HL-60 (cell line): ENCODE measurements at regions not wholly inside any gene's neighbourhood (a gene's known extent, or its start where the extent isn't known, plus 50 kb on each side); places are given as distances from the start of the nearest gene placed in this dataset.

Experiments
- GABPA ChIP-seq: IDR thresholded peaks from 2 replicates; pipeline ENCODE4 v1.6.1; 2012; ENCODE audit warnings: low read depth
- POLR2AphosphoS5 ChIP-seq: IDR thresholded peaks from 2 replicates; pipeline ENCODE4 v1.6.1; 2012; ENCODE audit warnings: low read depth
- SPI1 ChIP-seq: IDR thresholded peaks from 2 replicates; pipeline ENCODE4 v1.6.1; 2012; ENCODE audit warnings: low read depth, mild to moderate bottlenecking, borderline replicate concordance
- TF ChIP-seq, protein P1 (sequence below): IDR thresholded peaks from one replicate; pipeline ENCODE4 v1.5.1; 2011; ENCODE audit warnings: low read length, control low read depth, inconsistent platforms; ENCODE audit not compliant: insufficient read depth
- TF ChIP-seq, protein P2 (sequence below): IDR thresholded peaks from 2 replicates; pipeline ENCODE4 v1.6.1; 2012; ENCODE audit warnings: low read depth; ENCODE audit not compliant: insufficient replicate concordance

DNA sequence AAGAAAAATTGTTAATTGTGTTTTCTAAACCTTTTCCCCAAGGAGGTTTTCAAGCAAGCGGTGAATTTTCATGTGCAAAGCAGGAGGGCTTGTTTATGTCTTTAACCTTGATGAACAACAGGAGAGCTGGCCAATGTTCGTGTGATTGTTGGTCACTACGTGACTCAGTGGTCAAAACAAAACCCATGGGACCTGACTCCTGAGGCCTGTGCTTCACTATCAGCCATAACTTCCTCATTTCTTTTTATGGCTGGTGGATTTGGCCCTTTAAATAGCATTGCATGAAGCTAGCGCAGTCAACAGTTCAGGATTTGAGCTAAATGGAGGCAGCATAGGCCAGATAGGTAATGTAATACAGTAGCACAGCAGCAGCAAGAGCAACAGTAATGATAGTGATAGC lies 80.5 kb downstream of the MID1IP1 start:
- no peak for TF ChIP-seq GABPA
- TF ChIP-seq, protein P1, sequence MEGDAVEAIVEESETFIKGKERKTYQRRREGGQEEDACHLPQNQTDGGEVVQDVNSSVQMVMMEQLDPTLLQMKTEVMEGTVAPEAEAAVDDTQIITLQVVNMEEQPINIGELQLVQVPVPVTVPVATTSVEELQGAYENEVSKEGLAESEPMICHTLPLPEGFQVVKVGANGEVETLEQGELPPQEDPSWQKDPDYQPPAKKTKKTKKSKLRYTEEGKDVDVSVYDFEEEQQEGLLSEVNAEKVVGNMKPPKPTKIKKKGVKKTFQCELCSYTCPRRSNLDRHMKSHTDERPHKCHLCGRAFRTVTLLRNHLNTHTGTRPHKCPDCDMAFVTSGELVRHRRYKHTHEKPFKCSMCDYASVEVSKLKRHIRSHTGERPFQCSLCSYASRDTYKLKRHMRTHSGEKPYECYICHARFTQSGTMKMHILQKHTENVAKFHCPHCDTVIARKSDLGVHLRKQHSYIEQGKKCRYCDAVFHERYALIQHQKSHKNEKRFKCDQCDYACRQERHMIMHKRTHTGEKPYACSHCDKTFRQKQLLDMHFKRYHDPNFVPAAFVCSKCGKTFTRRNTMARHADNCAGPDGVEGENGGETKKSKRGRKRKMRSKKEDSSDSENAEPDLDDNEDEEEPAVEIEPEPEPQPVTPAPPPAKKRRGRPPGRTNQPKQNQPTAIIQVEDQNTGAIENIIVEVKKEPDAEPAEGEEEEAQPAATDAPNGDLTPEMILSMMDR: no peak
- no peak for TF ChIP-seq SPI1
- TF ChIP-seq, protein P2, sequence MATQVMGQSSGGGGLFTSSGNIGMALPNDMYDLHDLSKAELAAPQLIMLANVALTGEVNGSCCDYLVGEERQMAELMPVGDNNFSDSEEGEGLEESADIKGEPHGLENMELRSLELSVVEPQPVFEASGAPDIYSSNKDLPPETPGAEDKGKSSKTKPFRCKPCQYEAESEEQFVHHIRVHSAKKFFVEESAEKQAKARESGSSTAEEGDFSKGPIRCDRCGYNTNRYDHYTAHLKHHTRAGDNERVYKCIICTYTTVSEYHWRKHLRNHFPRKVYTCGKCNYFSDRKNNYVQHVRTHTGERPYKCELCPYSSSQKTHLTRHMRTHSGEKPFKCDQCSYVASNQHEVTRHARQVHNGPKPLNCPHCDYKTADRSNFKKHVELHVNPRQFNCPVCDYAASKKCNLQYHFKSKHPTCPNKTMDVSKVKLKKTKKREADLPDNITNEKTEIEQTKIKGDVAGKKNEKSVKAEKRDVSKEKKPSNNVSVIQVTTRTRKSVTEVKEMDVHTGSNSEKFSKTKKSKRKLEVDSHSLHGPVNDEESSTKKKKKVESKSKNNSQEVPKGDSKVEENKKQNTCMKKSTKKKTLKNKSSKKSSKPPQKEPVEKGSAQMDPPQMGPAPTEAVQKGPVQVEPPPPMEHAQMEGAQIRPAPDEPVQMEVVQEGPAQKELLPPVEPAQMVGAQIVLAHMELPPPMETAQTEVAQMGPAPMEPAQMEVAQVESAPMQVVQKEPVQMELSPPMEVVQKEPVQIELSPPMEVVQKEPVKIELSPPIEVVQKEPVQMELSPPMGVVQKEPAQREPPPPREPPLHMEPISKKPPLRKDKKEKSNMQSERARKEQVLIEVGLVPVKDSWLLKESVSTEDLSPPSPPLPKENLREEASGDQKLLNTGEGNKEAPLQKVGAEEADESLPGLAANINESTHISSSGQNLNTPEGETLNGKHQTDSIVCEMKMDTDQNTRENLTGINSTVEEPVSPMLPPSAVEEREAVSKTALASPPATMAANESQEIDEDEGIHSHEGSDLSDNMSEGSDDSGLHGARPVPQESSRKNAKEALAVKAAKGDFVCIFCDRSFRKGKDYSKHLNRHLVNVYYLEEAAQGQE: no peak
- no peak for TF ChIP-seq POLR2AphosphoS5
